SU-DHL-6 (cell line): ENCODE measurements at regions not wholly inside any gene's neighbourhood (a gene's known extent, or its start where the extent isn't known, plus 50 kb on each side); places are given as distances from the start of the nearest gene placed in this dataset.

Source experiments
- CTCF ChIP-seq: fragments of 200-600 bp; sonication (generic); IDR thresholded peaks from one replicate; pipeline ENCODE4 v1.5.1; 2017; ENCODE audit warnings: antibody characterized with exemption, mild to moderate bottlenecking, low read length, moderate library complexity; ENCODE audit not compliant: insufficient read depth, poor library complexity, severe bottlenecking
- EZH2phosphoT487 ChIP-seq: fragments of 200-600 bp; sonication (generic), shearing (Covaris generic); conservative IDR thresholded peaks from 2 replicates; pipeline ENCODE4 v1.6.1; 2018; ENCODE audit warnings: mild to moderate bottlenecking, antibody characterized with exemption, low read length, moderate library complexity, mixed read lengths

- TF ChIP-seq CTCF, result no peak
- no peak for TF ChIP-seq EZH2phosphoT487
These were observed 75.9 kb upstream of the MRPS6 start for GRCh38 chr21:33997436-33997835.
